A673 (cell line): ENCODE measurements at regions not wholly inside any gene's neighbourhood (a gene's known extent, or its start where the extent isn't known, plus 50 kb on each side); places are given as distances from the start of the nearest gene placed in this dataset.

ENCODE experiments used
- BruUV-seq: library from RNA; stranded (reverse); fragments of 400-500 nt; replicated peaks from 2 replicates; lab custom pipeline; 2021; lab: Mats Ljungman, UMichigan
- CTCF ChIA-PET: fragments of 300-600 bp; sonication (Branson Sonifier 250); formaldehyde crosslinking; loops from one replicate; lab custom pipeline; 2022; ENCODE audit warnings: antibody characterized with exemption; lab: Charles Lee
- POLR2A ChIA-PET: fragments of 300-600 bp; sonication (Branson Sonifier 250); formaldehyde crosslinking; loops from one replicate; lab custom pipeline; 2022; ENCODE audit warnings: antibody characterized with exemption; ENCODE audit not compliant: low non-redundant PET; lab: Charles Lee
- DNase-seq: peaks from one replicate; pipeline ENCODE4 v3.0.0-alpha.2; 2015; ENCODE audit warnings: low spot score
- H3K27ac ChIP-seq: fragments of 200-600 bp; sonication (generic); 2 replicates; pipeline ENCODE4 v1.5.1; 2016; ENCODE audit warnings: mixed run types, low read depth, mild to moderate bottlenecking, mixed read lengths, antibody characterized with exemption, low read length; ENCODE audit not compliant: poor library complexity, severe bottlenecking
- H3K27me3 ChIP-seq: fragments of 200-600 bp; sonication (generic); replicated peaks from 2 replicates; pipeline ENCODE4 v1.6.1; 2017; ENCODE audit warnings: mixed run types, low read depth, mild to moderate bottlenecking, mixed read lengths, antibody characterized with exemption, low read length; ENCODE audit not compliant: insufficient read depth, poor library complexity
- H3K36me3 ChIP-seq: fragments of 200-600 bp; sonication (generic); 2 replicates; pipeline ENCODE4 v1.6.1; 2016; ENCODE audit warnings: mixed run types, mild to moderate bottlenecking, mixed read lengths, antibody characterized with exemption, low read length; ENCODE audit not compliant: insufficient read depth, poor library complexity, severe bottlenecking
- H3K4me1 ChIP-seq: fragments of 200-600 bp; sonication (generic); 2 replicates; pipeline ENCODE4 v1.6.1; 2017; ENCODE audit warnings: mixed run types, mild to moderate bottlenecking, mixed read lengths, antibody characterized with exemption, low read length; ENCODE audit not compliant: insufficient read depth, poor library complexity, severe bottlenecking
- H3K4me3 ChIP-seq: fragments of 200-600 bp; sonication (generic); 2 replicates; pipeline ENCODE4 v1.5.1; 2016; ENCODE audit warnings: low read depth, mixed run types, mild to moderate bottlenecking, mixed read lengths, low read length; ENCODE audit not compliant: poor library complexity, severe bottlenecking
- H3K9me3 ChIP-seq: fragments of 200-600 bp; sonication (generic); 2 replicates; pipeline ENCODE4 v1.6.1; 2016; ENCODE audit warnings: mixed run types, low read depth, mild to moderate bottlenecking, mixed read lengths, antibody characterized with exemption, low read length; ENCODE audit not compliant: poor library complexity, severe bottlenecking
- EZH2 ChIP-seq: fragments of 200-600 bp; sonication (generic); IDR thresholded peaks from 2 replicates; pipeline ENCODE4 v1.6.1; 2017; ENCODE audit warnings: borderline replicate concordance, low read depth, mild to moderate bottlenecking, mixed read lengths, antibody characterized with exemption, low read length; ENCODE audit not compliant: poor library complexity, severe bottlenecking
- intact Hi-C: fragments of 100-400 bp; cut with micrococcal nuclease; formaldehyde crosslinking; loops from one replicate; pipeline ENCODE4 v1.10.0; 2022; ENCODE audit not compliant: unreplicated experiment
- TF ChIP-seq, protein P1 (sequence below): fragments of 300-800, 200-600 bp; sonication (generic); conservative IDR thresholded peaks from 2 replicates; pipeline ENCODE4 v1.5.1; 2017; ENCODE audit warnings: low read depth, mild to moderate bottlenecking, antibody characterized with exemption, low read length, moderate library complexity, mixed read lengths

DNA sequence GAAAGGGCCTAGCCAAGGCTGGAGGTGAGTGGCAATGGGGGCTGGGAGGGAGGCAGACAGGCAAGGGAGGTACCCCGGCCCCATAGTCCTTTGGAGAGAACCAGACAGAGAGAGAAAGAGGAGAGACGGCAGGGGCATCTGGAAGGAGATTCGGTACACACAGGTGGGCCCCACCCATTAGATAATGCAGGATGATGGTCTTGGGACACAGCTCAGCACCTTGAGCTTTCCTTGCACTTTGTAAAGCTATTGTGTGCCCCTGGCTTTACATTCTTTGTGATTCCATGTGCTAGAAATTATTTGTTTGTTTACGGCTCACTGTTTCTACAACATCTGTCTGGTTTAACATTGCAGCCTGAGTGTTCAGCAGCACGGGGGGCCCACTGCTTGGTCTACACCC, 83.1 kb downstream of the CTAGE1 start:
- Histone ChIP-seq H3K27me3 (peaks cover 67% of the 10 kb centered on the region), H3K27ac (no peak overlapping the region), H3K4me1 (no peaks in the 10 kb centered on the region), H3K36me3 (no peaks in the 10 kb centered on the region), H3K9me3 (no peaks in the 10 kb centered on the region), H3K4me3 (no peak overlapping the region)
- TF ChIP-seq EZH2, result no peak
- TF ChIP-seq, protein P1, sequence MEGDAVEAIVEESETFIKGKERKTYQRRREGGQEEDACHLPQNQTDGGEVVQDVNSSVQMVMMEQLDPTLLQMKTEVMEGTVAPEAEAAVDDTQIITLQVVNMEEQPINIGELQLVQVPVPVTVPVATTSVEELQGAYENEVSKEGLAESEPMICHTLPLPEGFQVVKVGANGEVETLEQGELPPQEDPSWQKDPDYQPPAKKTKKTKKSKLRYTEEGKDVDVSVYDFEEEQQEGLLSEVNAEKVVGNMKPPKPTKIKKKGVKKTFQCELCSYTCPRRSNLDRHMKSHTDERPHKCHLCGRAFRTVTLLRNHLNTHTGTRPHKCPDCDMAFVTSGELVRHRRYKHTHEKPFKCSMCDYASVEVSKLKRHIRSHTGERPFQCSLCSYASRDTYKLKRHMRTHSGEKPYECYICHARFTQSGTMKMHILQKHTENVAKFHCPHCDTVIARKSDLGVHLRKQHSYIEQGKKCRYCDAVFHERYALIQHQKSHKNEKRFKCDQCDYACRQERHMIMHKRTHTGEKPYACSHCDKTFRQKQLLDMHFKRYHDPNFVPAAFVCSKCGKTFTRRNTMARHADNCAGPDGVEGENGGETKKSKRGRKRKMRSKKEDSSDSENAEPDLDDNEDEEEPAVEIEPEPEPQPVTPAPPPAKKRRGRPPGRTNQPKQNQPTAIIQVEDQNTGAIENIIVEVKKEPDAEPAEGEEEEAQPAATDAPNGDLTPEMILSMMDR, result no peak
- intact Hi-C loops, result no loop called here
- CTCF ChIA-PET, result no interaction called here
- BruUV-seq, result no TSS peak
- POLR2A ChIA-PET, result no interaction called here
- DNase-seq, result no peak

- Histone ChIP-seq H3K4me1 (no peaks in the 10 kb centered on the region), H3K4me3 (no peak overlapping the region), H3K27me3 (peaks cover 58% of the 10 kb centered on the region), H3K9me3 (no peaks in the 10 kb centered on the region), H3K27ac (no peak overlapping the region), H3K36me3 (no peaks in the 10 kb centered on the region)
- no TSS peak for BruUV-seq
- intact Hi-C loops, result no loop called here
- CTCF ChIA-PET, result no interaction called here
- TF ChIP-seq EZH2, result no peak
- TF ChIP-seq, protein P1, result peak; percentile 37; the same call in 1 of the 2 replicates
- POLR2A ChIA-PET, result no interaction called here
- peak; percentile 33 for DNase-seq
These were observed 85.1 kb downstream of the CTAGE1 start for GRCh38 chr18:22332590-22332989.

- intact Hi-C loops, result no loop called here
- CTCF ChIA-PET, result no interaction called here
- POLR2A ChIA-PET, result no interaction called here
- no peaks in the 10 kb centered on the region for H3K36me3 ChIP-seq
- H3K4me1 ChIP-seq, result no peaks in the 10 kb centered on the region
- H3K9me3 ChIP-seq, result no peaks in the 10 kb centered on the region
- DNase-seq, result no peak
- no peak overlapping the region for H3K27ac ChIP-seq
- H3K27me3 ChIP-seq, result peaks cover 47% of the 10 kb centered on the region
- no peak overlapping the region for H3K4me3 ChIP-seq
- BruUV-seq, result no TSS peak
- TF ChIP-seq, protein P1, result no peak
- TF ChIP-seq EZH2, result no peak
These were observed 87.2 kb downstream of the CTAGE1 start for GRCh38 chr18:22330508-22330907.
